IPS-NIHi7 (cell line): ENCODE measurements at regions not wholly inside any gene's neighbourhood (a gene's known extent, or its start where the extent isn't known, plus 50 kb on each side); places are given as distances from the start of the nearest gene placed in this dataset.

ENCODE experiments used
- DNase-seq: peaks from one replicate; pipeline ENCODE4 v3.0.0; 2012; ENCODE audit warnings: mixed read lengths; ENCODE audit errors: extremely low spot score

- no peak for DNase-seq
Measured at GRCh38 chr12:98280621-98281020, 234.8 kb upstream of the TMPO start.

DNA sequence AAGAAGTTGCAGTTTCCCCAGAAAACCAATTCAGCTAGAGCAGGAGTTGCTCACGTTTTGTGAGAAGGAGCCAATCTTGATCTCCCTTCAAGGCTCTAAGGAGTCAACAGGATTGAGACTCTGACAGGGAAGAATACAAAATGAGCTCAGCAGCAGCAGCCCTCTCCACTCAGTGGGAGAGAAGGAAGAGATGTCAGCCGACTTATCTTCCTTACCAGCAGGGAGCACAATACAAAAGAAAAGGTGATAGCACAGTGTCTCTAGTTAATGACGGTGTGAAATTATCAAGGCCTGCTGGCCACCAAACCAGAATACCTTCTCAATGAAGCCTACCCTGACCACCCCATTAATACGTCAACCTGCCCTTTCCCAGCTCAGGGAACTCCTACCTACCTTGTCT lies 223.6 kb upstream of the TMPO start:
- DNase-seq, result peak; percentile 53

DNA sequence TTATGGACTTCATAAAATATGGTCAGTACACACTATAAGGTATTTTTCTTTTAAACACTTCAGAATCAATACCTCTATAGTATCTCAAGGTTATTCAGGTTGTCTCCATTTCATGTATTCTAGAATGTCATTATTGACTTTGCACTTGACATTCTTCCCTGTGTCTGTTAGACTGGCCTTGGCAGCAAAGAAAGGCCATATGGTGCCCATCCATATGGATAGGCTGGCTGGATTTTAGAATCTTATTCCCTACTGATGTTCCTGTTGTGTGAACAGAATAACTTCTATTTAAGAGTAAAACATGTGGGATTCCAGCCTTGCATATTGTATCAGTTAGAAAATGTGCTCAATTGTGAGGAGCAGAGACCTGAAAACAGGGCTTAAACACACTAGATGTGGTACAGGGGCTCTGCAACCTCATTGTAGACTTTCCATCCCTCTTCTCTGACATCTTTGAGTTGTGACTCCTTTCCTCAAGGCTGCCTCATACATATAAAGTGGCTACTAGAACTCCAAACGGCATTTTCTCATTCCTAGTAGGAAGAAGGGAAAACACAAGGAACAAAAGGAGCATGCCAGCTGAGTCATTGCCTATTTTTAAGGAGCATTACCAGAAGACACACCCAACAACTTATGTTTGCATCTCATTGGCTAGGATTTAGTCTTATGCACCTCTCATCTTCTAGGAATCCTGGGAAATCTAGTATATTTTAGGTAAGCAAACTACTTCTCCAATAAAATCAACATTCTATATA lies 221.2 kb upstream of the TMPO start:
- no peak for DNase-seq

GRCh38 chr12:98295681-98296080 lies 219.7 kb upstream of the TMPO start:
- no peak for DNase-seq

- DNase-seq, result peak; percentile 62
Measured at GRCh38 chr12:98296462-98297079, 218.8 kb upstream of the TMPO start.

GRCh38 chr12:98297538-98297937 lies 217.9 kb upstream of the TMPO start:
- DNase-seq, result no peak

GRCh38 chr12:98308141-98308540 lies 207.2 kb upstream of the TMPO start:
- DNase-seq, result no peak

DNA sequence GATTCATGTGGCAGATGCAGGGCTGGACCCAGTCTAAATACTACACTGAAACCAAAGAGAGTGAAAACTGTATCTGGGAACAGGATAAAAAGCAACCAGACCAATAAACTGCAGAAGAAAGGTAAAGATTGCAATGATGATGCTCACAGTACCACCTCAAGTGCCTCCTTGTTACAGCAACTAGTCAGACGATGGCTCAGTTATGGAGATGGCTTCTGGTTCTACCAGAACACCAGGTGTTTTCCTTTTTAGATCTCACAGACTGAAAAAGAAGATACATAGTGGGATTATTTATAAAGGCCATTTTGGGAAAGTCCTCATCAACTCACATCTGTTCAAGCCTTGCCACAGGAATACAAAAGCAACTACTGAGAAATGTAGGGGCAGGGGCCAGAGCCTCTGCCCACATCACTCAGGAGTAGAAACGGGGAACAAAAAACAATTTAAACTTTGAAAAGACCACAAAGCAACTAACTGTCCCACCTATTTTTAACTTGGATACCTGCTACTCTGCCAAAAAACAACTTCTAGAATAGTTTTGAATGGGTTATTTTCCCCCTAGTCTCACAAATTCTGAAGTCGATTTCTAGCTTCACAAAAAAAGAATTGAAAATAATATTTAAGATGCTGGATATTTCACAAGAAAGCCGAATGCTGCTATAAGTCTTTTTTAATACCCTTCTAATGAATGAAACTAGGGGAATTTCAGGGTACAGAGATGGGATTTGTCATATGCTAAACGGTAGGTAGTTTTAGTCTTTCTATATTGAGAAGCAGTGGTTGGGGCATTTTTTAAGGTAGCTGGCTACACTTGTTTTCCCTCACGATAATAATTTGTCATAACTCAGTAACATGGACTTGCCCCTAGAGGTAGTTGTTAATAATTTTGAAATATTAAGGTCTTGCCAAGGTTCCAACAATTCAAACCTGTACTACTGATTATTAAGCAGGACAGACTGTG lies 197.2 kb upstream of the TMPO start:
- no peak for DNase-seq

- no peak for DNase-seq
Measured at GRCh38 chr12:98319716-98320425, 195.5 kb upstream of the TMPO start.

GRCh38 chr12:98325003-98325402 lies 190.4 kb upstream of the TMPO start:
- no peak for DNase-seq

- DNase-seq, result no peak
Measured at GRCh38 chr12:98328467-98328866, 186.9 kb upstream of the TMPO start.

DNA sequence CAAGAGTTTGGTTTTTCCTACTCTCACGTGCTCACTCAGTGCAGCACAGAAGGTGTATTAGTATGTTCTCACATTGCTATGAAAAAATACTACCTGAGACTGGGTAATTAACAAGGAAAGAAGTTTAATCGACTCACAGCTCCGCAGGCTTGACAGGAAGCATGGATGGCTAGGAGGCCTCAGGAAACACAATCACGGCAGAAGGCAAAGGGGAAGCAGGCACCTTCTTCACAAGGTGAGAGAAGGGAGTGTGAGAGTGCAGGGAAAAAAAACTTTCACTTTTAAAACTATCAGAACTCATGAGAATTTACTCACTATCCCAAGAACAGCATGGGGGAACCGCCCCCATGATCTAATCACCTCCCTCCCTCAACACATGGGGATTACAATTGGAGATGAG lies 185.8 kb upstream of the TMPO start:
- DNase-seq, result no peak

GRCh38 chr12:98332642-98333041 lies 182.7 kb upstream of the TMPO start:
- DNase-seq, result no peak

DNA sequence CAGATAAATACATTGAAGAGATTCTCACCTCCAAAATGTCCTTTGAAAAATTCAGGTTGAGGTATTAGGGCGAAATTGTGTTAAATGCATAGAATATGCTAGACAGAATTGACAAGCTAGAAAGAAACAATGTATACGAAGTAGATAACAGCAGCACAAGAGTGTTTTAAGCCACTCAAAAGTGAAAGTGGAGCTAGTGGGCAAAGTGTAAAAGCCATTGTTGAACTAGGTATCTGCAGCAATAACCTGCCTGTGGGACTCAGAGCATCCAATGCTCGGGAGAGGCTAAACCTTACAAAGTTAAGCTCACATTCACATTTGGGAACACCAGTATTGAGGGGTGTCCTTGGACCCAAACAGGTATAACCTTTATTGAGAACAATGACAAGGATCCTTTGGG lies 180.6 kb upstream of the TMPO start:
- no peak for DNase-seq

DNA sequence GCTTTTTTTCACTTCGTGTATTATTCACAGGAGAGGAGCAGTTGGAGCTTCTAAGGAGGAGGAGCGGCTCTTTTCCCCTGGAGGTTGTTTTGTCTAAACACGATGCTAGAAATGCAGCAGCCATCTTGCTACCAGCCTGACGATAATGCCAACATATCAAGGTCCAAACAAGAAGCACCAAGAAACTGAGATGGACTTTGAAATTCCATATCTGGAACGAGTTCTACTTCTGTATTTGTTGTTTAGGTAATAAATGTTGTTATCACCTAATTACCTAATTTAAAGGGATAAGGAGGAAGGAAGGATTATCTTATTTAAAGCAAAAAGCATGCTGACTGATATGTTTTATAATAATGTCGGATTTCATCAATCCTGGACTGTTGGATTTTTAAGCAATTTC lies 174.4 kb upstream of the TMPO start:
- DNase-seq, result no peak

DNA sequence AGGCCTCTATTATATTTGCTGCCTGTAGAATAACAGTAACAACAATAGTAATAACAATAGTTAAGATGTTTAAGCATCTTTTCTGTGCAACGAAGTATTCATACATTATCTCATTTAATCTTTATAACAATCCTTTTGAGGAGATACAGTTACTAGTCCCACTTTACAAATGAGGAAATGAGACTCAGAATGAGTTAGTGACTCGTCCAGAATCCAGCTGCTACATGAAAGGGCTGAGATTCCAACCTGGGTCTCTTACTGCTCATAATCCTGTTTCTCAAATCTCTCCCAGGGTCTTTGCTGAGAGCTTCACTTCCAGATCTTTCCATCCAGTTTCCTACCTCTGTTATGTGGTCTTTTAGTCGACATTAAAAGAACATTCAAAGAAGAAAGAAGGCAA lies 173.7 kb upstream of the TMPO start:
- no peak for DNase-seq

DNA sequence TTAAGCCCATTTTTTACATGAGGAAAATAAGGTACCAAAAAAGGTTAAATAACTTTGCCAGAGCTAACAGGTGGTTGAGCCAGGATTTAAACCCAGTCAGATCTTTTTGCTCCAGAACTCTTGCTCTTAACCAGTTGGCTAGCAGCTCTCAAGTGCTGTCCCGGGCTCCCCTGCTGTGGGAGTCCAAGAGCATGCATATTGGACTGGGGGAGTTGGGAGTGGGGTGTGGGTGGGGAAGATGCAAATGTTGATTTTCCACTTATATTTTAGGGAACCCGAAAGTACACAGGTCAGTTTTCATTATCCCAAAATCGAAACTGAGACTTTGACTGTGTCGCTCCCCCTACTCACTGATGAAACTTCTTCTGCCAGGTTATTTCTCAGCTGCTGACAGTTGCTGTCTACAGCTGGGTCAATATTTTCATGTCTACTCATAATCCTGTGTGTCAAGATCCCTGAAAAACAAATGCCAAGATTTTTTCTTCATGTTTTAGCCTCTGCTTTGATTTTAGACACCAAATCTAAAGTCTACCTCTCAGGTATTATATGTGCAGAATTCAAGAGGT lies 172.3 kb upstream of the TMPO start:
- DNase-seq, result no peak

DNA sequence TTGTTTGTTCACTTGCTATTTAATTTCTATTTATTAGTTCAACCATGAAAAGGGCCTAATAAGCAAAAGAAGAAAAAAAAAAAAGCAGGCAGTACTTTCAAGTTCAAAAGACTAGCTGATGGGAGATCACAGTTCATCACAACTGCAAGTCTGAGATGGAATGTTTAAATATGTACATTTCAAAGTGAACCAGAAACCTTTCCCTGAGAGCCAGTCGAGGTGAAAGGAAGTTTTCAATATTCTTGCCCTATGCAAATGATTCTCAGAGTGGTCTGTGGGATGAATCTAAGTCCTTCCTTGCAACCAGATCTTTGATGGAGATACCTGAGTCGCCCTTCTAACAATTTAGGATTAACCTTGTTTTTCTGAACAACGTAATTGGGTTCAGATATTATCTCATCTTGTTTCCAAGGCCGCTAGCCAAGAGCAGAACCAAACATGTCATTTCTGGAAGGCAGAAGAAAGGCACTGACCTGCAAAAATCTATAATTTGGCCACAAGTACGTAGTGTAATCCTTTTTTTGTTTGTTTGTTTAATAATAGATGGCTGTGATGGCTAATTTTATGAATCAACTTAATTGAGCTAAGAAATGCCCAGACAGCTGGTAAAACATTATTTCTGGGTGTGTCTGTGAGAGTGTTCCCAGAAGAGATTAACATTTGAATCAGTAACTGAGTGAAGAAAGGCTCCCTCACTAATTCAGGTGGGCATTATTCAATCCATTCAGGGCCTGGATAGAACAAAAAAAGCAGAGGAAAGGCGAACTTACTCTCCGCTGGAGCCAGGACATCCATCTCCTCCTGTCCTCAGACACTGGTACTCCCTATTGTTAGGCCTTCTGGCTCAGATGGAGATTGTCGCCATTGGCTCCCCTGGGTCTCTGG lies 171.1 kb upstream of the TMPO start:
- no peak for DNase-seq

DNA sequence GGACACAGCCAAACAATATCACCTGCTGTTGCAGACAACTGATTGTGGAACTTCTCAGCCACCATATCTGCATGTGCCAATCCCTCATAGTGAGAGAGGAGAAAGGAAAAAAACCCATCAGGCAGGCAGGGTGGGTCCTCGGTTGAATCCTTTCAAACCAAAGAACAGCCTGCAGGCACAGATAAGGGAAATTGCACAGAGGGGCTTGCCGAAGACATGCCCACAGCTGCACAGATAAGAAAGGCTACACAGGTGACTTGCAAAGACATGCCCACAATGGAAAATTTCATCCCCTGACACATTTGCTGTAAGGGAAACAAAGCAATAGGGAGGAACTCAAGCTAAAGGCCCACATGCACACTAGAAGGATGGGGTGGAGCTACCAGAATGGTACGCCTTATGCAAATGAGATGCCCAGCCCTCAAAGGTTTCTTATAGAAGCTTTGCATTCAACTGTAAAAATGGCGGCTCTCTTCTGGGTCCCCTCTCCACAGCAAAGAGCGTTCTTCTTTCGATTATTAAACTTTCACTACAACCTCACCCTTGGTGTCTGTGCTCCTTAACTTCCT lies 170.0 kb upstream of the TMPO start:
- DNase-seq, result no peak

DNA sequence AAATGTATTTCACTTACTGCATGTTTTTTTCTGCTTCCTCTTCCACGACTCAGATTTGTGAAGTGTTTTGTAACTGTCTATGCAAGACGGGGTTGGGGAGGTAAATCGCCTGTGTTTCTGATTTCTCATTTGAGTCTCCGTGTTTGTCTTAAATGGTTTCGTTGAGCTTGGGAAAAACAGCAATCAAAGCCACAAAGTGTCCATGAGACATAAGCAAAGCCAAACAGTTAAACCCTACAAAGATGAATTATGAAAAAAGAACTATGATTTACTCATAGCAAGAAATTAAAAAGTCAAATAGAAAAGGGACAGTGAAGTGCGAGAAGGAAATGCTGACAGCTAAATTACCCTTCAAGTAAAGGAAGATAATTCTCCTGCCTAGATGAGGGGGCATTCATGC lies 164.3 kb upstream of the TMPO start:
- no peak for DNase-seq
